ENCODE measurements at regions not wholly inside any gene's neighbourhood (a gene's known extent, or its start where the extent isn't known, plus 50 kb on each side); places are given as distances from the start of the nearest gene placed in this dataset.
"Not testable (repeated sequence)": the region's sequence is repeated elsewhere in the genome, so short reads cannot be mapped to it uniquely, and the experiment has no call there.

GRCh38 chr12:114815026-114815795 is 131.2 kb upstream of the TBX3 start:
- intact Hi-C loops (cut with micrococcal nuclease), result no loop called here
- no peaks in the 10 kb centered on the region for H3K36me3 Mint-ChIP-seq (ENCODE audit: low read depth)
- no peak overlapping the region for H3K4me3 Mint-ChIP-seq
- H3K27ac Mint-ChIP-seq, result no peak overlapping the region
- H3K4me1 Mint-ChIP-seq (ENCODE audit: low read depth), result peaks cover 2% of the 10 kb centered on the region
- POLR2A ChIA-PET, result no interaction called here
- TF ChIP-seq CTCF (IDR thresholded peaks at IDR 0.05), result no peak
- DNase-seq, result no peak
- H3K27me3 Mint-ChIP-seq, result peaks cover 9% of the 10 kb centered on the region
- ATAC-seq, result no peak
- peaks cover 1% of the 10 kb centered on the region for H3K9me3 Mint-ChIP-seq
- CTCF ChIA-PET, result no interaction called here

GRCh38 chr12:114812858-114813761 is 129.1 kb upstream of the TBX3 start:
- Mint-ChIP-seq H3K9me3 (no peaks in the 10 kb centered on the region), H3K27me3 (peaks cover 11% of the 10 kb centered on the region), H3K27ac (no peak overlapping the region), H3K4me3 (no peak overlapping the region), H3K4me1 (ENCODE audit: low read depth) (peaks cover 2% of the 10 kb centered on the region), H3K36me3 (ENCODE audit: low read depth) (no peaks in the 10 kb centered on the region)
- TF ChIP-seq CTCF (IDR thresholded peaks at IDR 0.05), result no peak
- ATAC-seq (no peak), DNase-seq (no peak)
- ChIA-PET CTCF (no interaction called here), POLR2A (interaction anchor here (0.6 kb wide), 1 partner anchor 350 kb away, joined by 3 read pairs; no protein-coding TSS in a partner anchor)
- intact Hi-C loops (cut with micrococcal nuclease), result no loop called here

GRCh38 chr12:114812384-114812783 is 128.4 kb upstream of the TBX3 start:
- H3K4me3 Mint-ChIP-seq, result no peak overlapping the region
- POLR2A ChIA-PET, result no interaction called here
- no peak for TF ChIP-seq CTCF (IDR thresholded peaks at IDR 0.05)
- no peaks in the 10 kb centered on the region for H3K9me3 Mint-ChIP-seq
- H3K27ac Mint-ChIP-seq, result no peak overlapping the region
- H3K4me1 Mint-ChIP-seq (ENCODE audit: low read depth), result peaks cover 2% of the 10 kb centered on the region
- H3K36me3 Mint-ChIP-seq (ENCODE audit: low read depth), result no peaks in the 10 kb centered on the region
- CTCF ChIA-PET, result no interaction called here
- intact Hi-C loops (cut with micrococcal nuclease), result no loop called here
- H3K27me3 Mint-ChIP-seq, result peaks cover 14% of the 10 kb centered on the region
- no peak for DNase-seq
- ATAC-seq, result no peak

GRCh38 chr12:114809097-114809496 is 125.1 kb upstream of the TBX3 start:
- ChIA-PET POLR2A (no interaction called here), CTCF (no interaction called here)
- H3K27me3 Mint-ChIP-seq, result peaks cover 12% of the 10 kb centered on the region
- H3K36me3 Mint-ChIP-seq (ENCODE audit: low read depth), result no peaks in the 10 kb centered on the region
- TF ChIP-seq CTCF (IDR thresholded peaks at IDR 0.05), result no peak
- ATAC-seq (no peak), DNase-seq (no peak)
- H3K4me3 Mint-ChIP-seq, result no peak overlapping the region
- H3K27ac Mint-ChIP-seq, result no peak overlapping the region
- intact Hi-C loops (cut with micrococcal nuclease), result no loop called here
- peaks cover 2% of the 10 kb centered on the region for H3K9me3 Mint-ChIP-seq
- H3K4me1 Mint-ChIP-seq (ENCODE audit: low read depth), result peaks cover 2% of the 10 kb centered on the region

GRCh38 chr12:114801381-114801780 is 117.4 kb upstream of the TBX3 start:
- CTCF ChIA-PET; H3K9me3 Mint-ChIP-seq; POLR2A ChIA-PET; ATAC-seq; H3K27ac Mint-ChIP-seq; intact Hi-C loops (cut with micrococcal nuclease); H3K4me3 Mint-ChIP-seq; H3K27me3 Mint-ChIP-seq; H3K4me1 Mint-ChIP-seq (ENCODE audit: low read depth); DNase-seq; H3K36me3 Mint-ChIP-seq (ENCODE audit: low read depth): not testable (repeated sequence)

GRCh38 chr12:114800566-114800965 is 116.6 kb upstream of the TBX3 start:
- H3K36me3 Mint-ChIP-seq (ENCODE audit: low read depth); H3K4me1 Mint-ChIP-seq (ENCODE audit: low read depth); H3K4me3 Mint-ChIP-seq; POLR2A ChIA-PET; H3K27ac Mint-ChIP-seq; ATAC-seq; DNase-seq; H3K9me3 Mint-ChIP-seq; intact Hi-C loops (cut with micrococcal nuclease); CTCF ChIA-PET; H3K27me3 Mint-ChIP-seq: not testable (repeated sequence)

Measured in activated CD8-positive, alpha-beta T cell treated with anti-CD3 and anti-CD28 coated beads for 36 hours (primary cell).